H1 (cell line): ENCODE measurements at regions not wholly inside any gene's neighbourhood (a gene's known extent, or its start where the extent isn't known, plus 50 kb on each side); places are given as distances from the start of the nearest gene placed in this dataset.

Source experiments
- CTCF ChIA-PET: fragments of 300-600 bp; sonication (Branson Sonifier 250); formaldehyde crosslinking; loops from one replicate; lab custom pipeline; 2021; ENCODE audit not compliant: partially characterized antibody; lab: Charles Lee
- POLR2A ChIA-PET: fragments of 300-600 bp; sonication (Branson Sonifier 250); formaldehyde crosslinking; loops from one replicate; lab custom pipeline; 2021; ENCODE audit warnings: inconsistent platforms; ENCODE audit not compliant: partially characterized antibody; lab: Charles Lee
- DNase-seq, 2 experiments: peaks; one replicate each; pipeline versions ENCODE4 v3.0.0 to v3.0.0-alpha.2; 2010 to 2022; ENCODE audit warnings: low spot score in 2 of 2, low read depth in 1 of 2, mixed read lengths in 1 of 2
- FAIRE-seq: peaks from 2 replicates; lab custom pipeline; 2011; peaks lifted over from hg19 to GRCh38; lab: Jason Lieb, UNC
- H2AFZ ChIP-seq: 2 replicates; pipeline ENCODE4 v1.8.1; 2012; ENCODE audit warnings: low read length, inconsistent platforms
- H2AK5ac ChIP-seq: 2 replicates; pipeline ENCODE4 v1.6.1; 2013; ENCODE audit warnings: low read depth, low read length
- H2BK120ac ChIP-seq: replicated peaks from 2 replicates; pipeline ENCODE3; 2013; ENCODE audit warnings: low read depth, low read length, inconsistent platforms
- H2BK12ac ChIP-seq: 2 replicates; pipeline ENCODE4 v1.6.1; 2013; ENCODE audit warnings: low read depth, low read length
- H2BK15ac ChIP-seq: 2 replicates; pipeline ENCODE4 v1.6.1; 2013; ENCODE audit warnings: low read length
- H2BK20ac ChIP-seq: 2 replicates; pipeline ENCODE4 v1.6.1; 2013; ENCODE audit warnings: low read length
- H2BK5ac ChIP-seq: 2 replicates; pipeline ENCODE4 v1.6.1; 2013; ENCODE audit warnings: low read depth, low read length
- H3K14ac ChIP-seq: 2 replicates; pipeline ENCODE4 v1.6.1; 2013; ENCODE audit warnings: inconsistent platforms; ENCODE audit not compliant: insufficient read length
- H3K18ac ChIP-seq: 2 replicates; pipeline ENCODE4 v1.6.1; 2013; ENCODE audit warnings: low read length; ENCODE audit errors: extremely low read depth
- H3K23ac ChIP-seq: 2 replicates; pipeline ENCODE4 v1.6.1; 2013; ENCODE audit warnings: inconsistent platforms; ENCODE audit not compliant: insufficient read length
- H3K23me2 ChIP-seq: 2 replicates; pipeline ENCODE4 v1.6.1; 2013; ENCODE audit warnings: low read depth, low read length
- H3K27ac ChIP-seq: 2 replicates; pipeline ENCODE4 v1.6.1; 2011; ENCODE audit warnings: low read depth, low read length, inconsistent platforms
- H3K27me3 ChIP-seq, 4 experiments: replicated peaks in 1 of 4; 1 replicate in 1 of 4; 2 replicates in 3 of 4; pipeline versions ENCODE4 v1.6.1 to v1.8.1; 2011 to 2013; ENCODE audit warnings: low read length in 3 of 4, mild to moderate bottlenecking in 3 of 4, inconsistent platforms in 2 of 4, mixed read lengths in 2 of 4, moderate library complexity in 1 of 4; ENCODE audit not compliant: control insufficient read depth in 3 of 4, insufficient read depth in 3 of 4; ENCODE audit errors: extremely low read depth in 1 of 4
- H3K36me3 ChIP-seq, 4 experiments: 2 replicates each; pipeline versions ENCODE4 v1.6.1 to v1.8.1; 2011 to 2013; ENCODE audit warnings: mild to moderate bottlenecking in 4 of 4, low read length in 3 of 4, moderate library complexity in 2 of 4, control low read depth in 1 of 4, inconsistent platforms in 1 of 4; ENCODE audit not compliant: insufficient read depth in 4 of 4, control insufficient read depth in 2 of 4
- H3K4ac ChIP-seq: replicated peaks from 2 replicates; pipeline ENCODE3; 2013; ENCODE audit warnings: low read length, low read depth, mixed read lengths, inconsistent platforms; ENCODE audit not compliant: insufficient read length
- H3K4me1 ChIP-seq, 4 experiments: replicated peaks in 1 of 4; 1 replicate in 1 of 4; 2 replicates in 3 of 4; pipeline versions ENCODE4 v1.6.1 to v1.8.1; 2011 to 2013; ENCODE audit warnings: low read length in 3 of 4, inconsistent platforms in 2 of 4, mixed read lengths in 1 of 4; ENCODE audit not compliant: insufficient read depth in 4 of 4, control insufficient read depth in 3 of 4
- H3K4me2 ChIP-seq, 2 experiments: 2 replicates each; pipeline versions ENCODE4 v1.6.1 to v1.8.1; 2011 to 2013; ENCODE audit warnings: low read depth in 2 of 2, low read length in 2 of 2, control low read depth in 1 of 2, inconsistent platforms in 1 of 2, mild to moderate bottlenecking in 1 of 2; ENCODE audit not compliant: insufficient read depth in 1 of 2
- H3K4me3 ChIP-seq, 4 experiments: fragments of 200-600, 300-600 bp in 1 of 4; sonication (generic), shearing (Covaris generic), sonication (Bioruptor Twin) in 1 of 4; 2 replicates each; pipeline versions ENCODE4 v1.5.1 to v1.8.1; 2011 to 2016; ENCODE audit warnings: low read length in 4 of 4, low read depth in 3 of 4, control low read depth in 2 of 4, inconsistent platforms in 2 of 4, mild to moderate bottlenecking in 2 of 4, mixed read lengths in 1 of 4, moderate library complexity in 1 of 4; ENCODE audit not compliant: insufficient read depth in 2 of 4; ENCODE audit errors: extremely low read depth in 1 of 4
- H3K56ac ChIP-seq: replicated peaks from 2 replicates; pipeline ENCODE3; 2013; ENCODE audit warnings: low read depth, mild to moderate bottlenecking, mixed read lengths, low read length, inconsistent platforms; ENCODE audit not compliant: insufficient read length
- H3K79me1 ChIP-seq: 2 replicates; pipeline ENCODE4 v1.6.1; 2013; ENCODE audit warnings: low read depth, low read length, control low read depth
- H3K79me2 ChIP-seq, 2 experiments: 2 replicates each; pipeline versions ENCODE4 v1.6.1 to v1.8.1; 2012 to 2013; ENCODE audit warnings: low read length in 2 of 2, mild to moderate bottlenecking in 2 of 2, inconsistent platforms in 1 of 2; ENCODE audit not compliant: insufficient read depth in 2 of 2, control insufficient read depth in 1 of 2
- H3K9ac ChIP-seq, 4 experiments: replicated peaks in 1 of 4; 1 replicate in 1 of 4; 2 replicates in 3 of 4; pipeline versions ENCODE4 v1.6.1 to v1.8.1; 2011 to 2013; ENCODE audit warnings: low read depth in 3 of 4, low read length in 3 of 4, control low read depth in 2 of 4, mild to moderate bottlenecking in 2 of 4, moderate library complexity in 2 of 4, inconsistent platforms in 1 of 4; ENCODE audit errors: extremely low read depth in 1 of 4
- H3K9me3 ChIP-seq, 2 experiments: 2 replicates each; pipeline versions ENCODE4 v1.6.1 to v1.8.1; 2012 to 2013; ENCODE audit warnings: mild to moderate bottlenecking in 2 of 2, moderate library complexity in 2 of 2, control low read depth in 1 of 2, inconsistent platforms in 1 of 2, low read depth in 1 of 2, low read length in 1 of 2, mixed read lengths in 1 of 2; ENCODE audit not compliant: insufficient read depth in 2 of 2
- H4K20me1 ChIP-seq, 2 experiments: replicated peaks in 1 of 2; 2 replicates each; pipeline versions ENCODE3 to v1.8.1; 2011 to 2013; ENCODE audit warnings: inconsistent platforms in 2 of 2, low read length in 2 of 2, mild to moderate bottlenecking in 1 of 2; ENCODE audit not compliant: insufficient read depth in 2 of 2, control insufficient read depth in 1 of 2
- H4K5ac ChIP-seq: 2 replicates; pipeline ENCODE4 v1.6.1; 2013; ENCODE audit warnings: low read length, low read depth, mixed read lengths, inconsistent platforms; ENCODE audit not compliant: insufficient read length
- H4K8ac ChIP-seq: 2 replicates; pipeline ENCODE4 v1.8.0; 2013; ENCODE audit warnings: mild to moderate bottlenecking, moderate library complexity, low read length, inconsistent platforms; ENCODE audit not compliant: insufficient read depth; ENCODE audit errors: extremely low read depth
- H4K91ac ChIP-seq: replicated peaks from 2 replicates; pipeline ENCODE3; 2013; ENCODE audit warnings: low read length, mixed read lengths, inconsistent platforms; ENCODE audit not compliant: insufficient read length
- BCL11A ChIP-seq, 2 experiments: IDR thresholded peaks; one replicate each; pipeline ENCODE4 v1.6.1; 2011; ENCODE audit warnings: low read depth in 2 of 2, low read length in 2 of 2, mild to moderate bottlenecking in 2 of 2
- CBX8 ChIP-seq: fragments of 300-800, 300-1000 bp; sonication (generic); IDR thresholded peaks from 2 replicates; pipeline ENCODE4 v1.7.1; 2016; ENCODE audit warnings: low read depth, low read length, borderline replicate concordance
- CEBPB ChIP-seq: IDR thresholded peaks from 2 replicates; pipeline ENCODE4 v1.6.1; 2012; ENCODE audit warnings: low read depth, low read length
- HDAC2 ChIP-seq, 2 experiments: fragments of 300-600 bp in 1 of 2; sonication (generic) in 1 of 2; IDR thresholded peaks; 2 replicates each; pipeline ENCODE4 v1.6.1; 2011 to 2012; ENCODE audit warnings: low read depth in 2 of 2, low read length in 2 of 2, mild to moderate bottlenecking in 2 of 2, moderate library complexity in 2 of 2, borderline replicate concordance in 1 of 2, inconsistent platforms in 1 of 2
- HDAC6 ChIP-seq: IDR thresholded peaks from one replicate; pipeline ENCODE4 v1.7.1; 2012; ENCODE audit warnings: low read depth, mild to moderate bottlenecking, inconsistent platforms, low read length, moderate library complexity
- KDM4A ChIP-seq: IDR thresholded peaks from one replicate; pipeline ENCODE4 v1.7.1; 2012; ENCODE audit warnings: low read depth, mild to moderate bottlenecking, moderate library complexity, low read length, inconsistent platforms; ENCODE audit not compliant: severe bottlenecking
- MAFK ChIP-seq: IDR thresholded peaks from 2 replicates; pipeline ENCODE4 v1.6.1; 2012; ENCODE audit warnings: low read depth, mild to moderate bottlenecking, improper control_type of control experiment, low read length
- POLR2AphosphoS5 ChIP-seq: IDR thresholded peaks from 2 replicates; pipeline ENCODE4 v1.6.1; 2011; ENCODE audit warnings: low read depth, low read length
- POU5F1 ChIP-seq: IDR thresholded peaks from 2 replicates; pipeline ENCODE4 v1.6.1; 2011; ENCODE audit warnings: low read depth, mild to moderate bottlenecking, low read length, moderate library complexity
- SIN3A ChIP-seq, 2 experiments: IDR thresholded peaks in 1 of 2; conservative IDR thresholded peaks in 1 of 2; 2 replicates each; pipeline ENCODE4 v1.6.1; 2011 to 2012; ENCODE audit warnings: low read length in 2 of 2, improper control_type of control experiment in 1 of 2, low read depth in 1 of 2, mild to moderate bottlenecking in 1 of 2
- SRF ChIP-seq: IDR thresholded peaks from 2 replicates; pipeline ENCODE4 v1.6.1; 2011; ENCODE audit warnings: mild to moderate bottlenecking, low read depth, low read length, moderate library complexity
- TCF12 ChIP-seq: IDR thresholded peaks from 2 replicates; pipeline ENCODE4 v1.6.1; 2011; ENCODE audit warnings: low read depth, mild to moderate bottlenecking, low read length
- WGBS, 2 experiments: shearing (Covaris generic) in 1 of 2; methylation state at CpG; one replicate each; pipeline versions ENCODE4 v1.1.6 to v1.1.7; 2013 to 2015; ENCODE audit warnings: low lambda C conversion rate in 2 of 2, mixed read lengths in 2 of 2, inconsistent platforms in 1 of 2, low coverage in 1 of 2, missing lambda C conversion rate in 1 of 2; ENCODE audit not compliant: insufficient replicate concordance in 2 of 2, insufficient coverage in 1 of 2, insufficient read length in 1 of 2; ENCODE audit errors: extremely low coverage in 1 of 2, missing lambda C conversion rate in 1 of 2; 5-methylcytosine and 5-hydroxymethylcytosine counted together

DNA sequence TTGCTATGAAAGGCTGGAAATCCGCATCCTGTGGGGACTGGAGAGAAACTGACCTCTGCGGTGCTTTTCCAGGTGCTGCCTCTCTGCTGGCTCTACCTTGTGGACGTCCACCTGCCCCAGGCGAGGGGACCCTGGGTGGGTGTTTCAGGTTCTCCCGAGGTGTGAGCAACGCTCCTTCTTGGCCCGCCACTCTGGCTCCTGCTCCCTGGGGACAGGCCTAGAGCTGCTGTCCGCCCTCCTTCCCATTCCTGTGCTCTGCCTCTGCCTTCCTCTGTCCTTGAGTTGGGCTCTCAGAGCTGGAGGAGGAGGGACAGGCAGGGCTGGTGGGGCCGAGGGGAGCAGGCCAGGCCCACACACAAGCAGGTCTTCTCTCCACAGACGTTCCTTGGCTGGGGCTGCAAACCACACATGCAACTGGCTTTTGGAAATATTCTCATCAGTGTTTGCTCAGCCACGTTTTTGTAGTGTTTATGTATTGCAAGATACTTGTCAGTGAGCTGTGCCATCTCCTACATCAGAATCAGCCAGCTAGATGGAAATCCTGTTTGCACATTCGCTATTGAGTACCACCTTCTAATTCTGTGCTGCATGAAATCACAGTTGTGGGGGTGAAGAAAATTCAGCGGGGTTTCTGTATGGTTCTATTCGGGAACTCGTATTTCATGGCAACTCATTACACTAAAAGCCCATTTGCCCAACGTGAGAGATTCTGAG is 1115.0 kb downstream of the BRD1 start:
- Histone ChIP-seq H3K9ac (no peak overlapping the region), H3K36me3 (no peaks in the 10 kb centered on the region), H3K27me3 (no peaks in the 10 kb centered on the region), H2BK5ac (no peak overlapping the region), H4K91ac (no peak overlapping the region), H2AK5ac (no peak overlapping the region), H2BK12ac (no peak overlapping the region), H3K79me1 (no peaks in the 10 kb centered on the region), H3K4me3 (no peak overlapping the region), H2BK120ac (no peak overlapping the region), H3K23me2 (no peaks in the 10 kb centered on the region), H4K5ac (no peak overlapping the region), H2BK15ac (no peak overlapping the region), H4K8ac (peak overlapping the region; percentile 53; the same call in 1 of the 2 replicates), H3K56ac (no peak overlapping the region), H2AFZ (no peak overlapping the region), H3K9me3 (peaks cover 0 to 8% of the 10 kb centered on the region in 2 experiments; a peak in 1 of 4 replicates), H3K4me1 (peaks cover 0 to 7% (median 3%) of the 10 kb centered on the region in 4 experiments; a peak in 1 of 7 replicates), H3K4me2 (no peak overlapping the region), H3K4ac (no peak overlapping the region), H2BK20ac (no peak overlapping the region), H3K27ac (no peak overlapping the region), H3K79me2 (no peaks in the 10 kb centered on the region), H3K18ac (no peak overlapping the region), H3K14ac (no peak overlapping the region), H4K20me1 (peaks cover 2 to 4% of the 10 kb centered on the region in 2 experiments), H3K23ac (no peak overlapping the region)
- DNase-seq: no peak
- no peak for FAIRE-seq
- TF ChIP-seq HDAC6 (no peak), POU5F1 (no peak), SRF (no peak), SIN3A (conservative IDR thresholded peaks at IDR 0.05 in 1 of 2, IDR thresholded peaks at IDR 0.05 in 1 of 2; ENCODE audit: low read depth in 1 of 2, low read length in 2 of 2) (no peak), KDM4A (no peak), CBX8 (no peak), BCL11A (IDR thresholded peaks at IDR 0.05; ENCODE audit: low read depth in 2 of 2, low read length in 2 of 2) (no peak), HDAC2 (IDR thresholded peaks at IDR 0.05; ENCODE audit: borderline replicate concordance in 1 of 2, low read depth in 2 of 2, low read length in 2 of 2) (no peak), POLR2AphosphoS5 (no peak), CEBPB (no peak), MAFK (no peak), TCF12 (no peak)
- POLR2A ChIA-PET: no interaction called here
- CTCF ChIA-PET: interaction anchor here (1.7 kb wide), 1 partner anchor 9 kb away, joined by 4 read pairs; no protein-coding TSS in a partner anchor
- 90% methylated on average over 15 of the region's 16 CpGs; no CpG with 5 or more reads in 1 of the 2 experiments for WGBS, 2 experiments
